RWPE1 (cell line): ENCODE measurements at regions not wholly inside any gene's neighbourhood (a gene's known extent, or its start where the extent isn't known, plus 50 kb on each side); places are given as distances from the start of the nearest gene placed in this dataset.

Source experiments
- CTCF ChIA-PET: fragments of 350-600 bp; sonication (Branson Sonifier 250); formaldehyde crosslinking; extraction: SDS; loops from one replicate; lab custom pipeline; 2021; lab: Yijun Ruan, JAX
- POLR2A ChIA-PET: fragments of 400-600 bp; formaldehyde crosslinking; extraction: SDS; loops from one replicate; lab custom pipeline; 2020; ENCODE audit warnings: antibody characterized with exemption; ENCODE audit not compliant: low non-redundant PET; lab: Yijun Ruan, JAX
- DNase-seq: peaks from one replicate; pipeline ENCODE4 v3.0.0; 2012; ENCODE audit warnings: low spot score
- H3K27ac ChIP-seq: fragments of 450-650 bp; 2 replicates; pipeline ENCODE4 v1.5.1; 2017
- TF ChIP-seq, protein P1 (sequence below): fragments of 450-650 bp; conservative IDR thresholded peaks from 2 replicates; pipeline ENCODE4 v1.5.1; 2017; ENCODE audit warnings: low read depth, mild to moderate bottlenecking

DNA sequence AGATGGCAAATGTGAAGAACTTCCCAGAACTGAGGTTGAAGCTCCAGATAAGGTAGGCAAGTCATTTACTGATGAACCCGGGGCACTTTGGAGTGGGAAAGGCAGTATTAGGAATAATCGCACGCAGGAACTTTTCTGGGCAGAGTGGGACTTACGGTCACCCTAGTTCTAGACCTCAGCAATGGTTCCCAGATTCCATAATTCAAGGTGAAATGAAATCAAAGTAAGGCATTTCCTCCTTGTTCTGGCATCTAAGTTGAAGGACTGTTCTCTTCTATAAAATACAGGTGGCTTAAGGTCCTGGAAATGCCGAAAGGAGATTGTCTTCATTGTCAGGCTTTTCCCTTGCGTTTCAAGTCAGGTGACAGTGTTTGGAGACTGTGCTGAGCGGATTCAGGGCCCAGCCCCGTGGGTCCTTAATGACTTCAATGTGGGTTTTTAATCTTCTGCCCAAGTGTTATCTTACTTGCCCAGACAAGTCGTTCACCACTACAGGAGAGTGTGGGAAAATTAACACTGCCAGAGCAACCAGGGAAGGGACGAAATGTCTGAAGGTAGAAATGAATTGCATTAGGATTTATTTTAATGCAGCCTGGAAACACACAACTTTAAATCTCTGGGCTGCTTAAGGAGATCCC lies 52.1 kb upstream of the STOX2 start:
- POLR2A ChIA-PET: no interaction called here
- CTCF ChIA-PET: no interaction called here
- no peak for DNase-seq
- TF ChIP-seq, protein P1, sequence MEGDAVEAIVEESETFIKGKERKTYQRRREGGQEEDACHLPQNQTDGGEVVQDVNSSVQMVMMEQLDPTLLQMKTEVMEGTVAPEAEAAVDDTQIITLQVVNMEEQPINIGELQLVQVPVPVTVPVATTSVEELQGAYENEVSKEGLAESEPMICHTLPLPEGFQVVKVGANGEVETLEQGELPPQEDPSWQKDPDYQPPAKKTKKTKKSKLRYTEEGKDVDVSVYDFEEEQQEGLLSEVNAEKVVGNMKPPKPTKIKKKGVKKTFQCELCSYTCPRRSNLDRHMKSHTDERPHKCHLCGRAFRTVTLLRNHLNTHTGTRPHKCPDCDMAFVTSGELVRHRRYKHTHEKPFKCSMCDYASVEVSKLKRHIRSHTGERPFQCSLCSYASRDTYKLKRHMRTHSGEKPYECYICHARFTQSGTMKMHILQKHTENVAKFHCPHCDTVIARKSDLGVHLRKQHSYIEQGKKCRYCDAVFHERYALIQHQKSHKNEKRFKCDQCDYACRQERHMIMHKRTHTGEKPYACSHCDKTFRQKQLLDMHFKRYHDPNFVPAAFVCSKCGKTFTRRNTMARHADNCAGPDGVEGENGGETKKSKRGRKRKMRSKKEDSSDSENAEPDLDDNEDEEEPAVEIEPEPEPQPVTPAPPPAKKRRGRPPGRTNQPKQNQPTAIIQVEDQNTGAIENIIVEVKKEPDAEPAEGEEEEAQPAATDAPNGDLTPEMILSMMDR: no peak
- no peak overlapping the region for H3K27ac ChIP-seq

DNA sequence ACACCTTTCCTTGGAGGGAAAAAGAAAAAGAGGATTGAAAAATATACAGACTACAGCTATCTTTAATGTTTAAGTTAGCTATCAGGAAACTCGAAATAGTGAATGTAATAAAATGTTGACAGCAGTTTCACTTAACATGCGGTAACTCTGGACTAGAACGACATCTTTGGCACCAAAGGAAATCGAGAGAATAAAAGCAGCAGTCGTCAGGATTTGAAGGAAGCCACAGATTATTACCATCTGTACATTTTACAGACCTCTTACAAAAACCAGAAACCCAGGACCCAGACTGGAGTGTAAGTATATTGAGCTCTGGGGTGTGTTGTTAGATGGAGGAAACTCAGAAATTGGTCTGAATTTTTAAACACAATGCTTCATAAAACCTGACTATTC lies 51.6 kb upstream of the STOX2 start:
- no peak for DNase-seq
- ChIA-PET CTCF (interaction anchor here (0.7 kb wide), 1 partner anchor 27 kb away, joined by 3 read pairs; no protein-coding TSS in a partner anchor), POLR2A (no interaction called here)
- TF ChIP-seq, protein P1: no peak
- H3K27ac ChIP-seq: no peak overlapping the region
